Liver (tissue), 8 donors: ENCODE measurements at regions not wholly inside any gene's neighbourhood (a gene's known extent, or its start where the extent isn't known, plus 50 kb on each side); places are given as distances from the start of the nearest gene placed in this dataset.

ENCODE experiments used
- DNase-seq: peaks from one replicate; pipeline ENCODE4 v3.0.0-alpha.2; 2017; ENCODE audit warnings: low spot score
- H3K27ac ChIP-seq, 2 donors: one replicate each; pipeline ENCODE4 v1.7.0; 2013; ENCODE audit warnings: inconsistent platforms in 2 of 2, low read length in 2 of 2, control low read depth in 1 of 2, low read depth in 1 of 2, mild to moderate bottlenecking in 1 of 2
- H3K27me3 ChIP-seq, 4 donors: one replicate each; pipeline versions ENCODE4 v1.6.1 to v1.7.0; 2013; ENCODE audit warnings: low read length in 3 of 4, inconsistent platforms in 1 of 4, mild to moderate bottlenecking in 1 of 4, moderate library complexity in 1 of 4; ENCODE audit not compliant: control insufficient read depth in 4 of 4, insufficient read depth in 4 of 4
- H3K36me3 ChIP-seq, 4 donors: one replicate each; pipeline versions ENCODE4 v1.6.1 to v1.7.0; 2013; ENCODE audit warnings: low read length in 3 of 4, mild to moderate bottlenecking in 3 of 4, low read depth in 1 of 4, moderate library complexity in 1 of 4; ENCODE audit not compliant: control insufficient read depth in 4 of 4, insufficient read depth in 3 of 4
- H3K4me1 ChIP-seq, 4 donors: one replicate each; pipeline versions ENCODE4 v1.6.1 to v1.7.0; 2013; ENCODE audit warnings: low read length in 3 of 4, mild to moderate bottlenecking in 3 of 4, moderate library complexity in 1 of 4; ENCODE audit not compliant: control insufficient read depth in 4 of 4, insufficient read depth in 4 of 4
- H3K4me3 ChIP-seq, 3 donors: one replicate each; pipeline versions ENCODE4 v1.6.1 to v1.7.0; 2013; ENCODE audit warnings: low read length in 3 of 3, control low read depth in 1 of 3, low read depth in 1 of 3, mild to moderate bottlenecking in 1 of 3
- H3K9ac ChIP-seq, 2 donors: one replicate each; pipeline ENCODE4 v1.7.0; 2013; ENCODE audit warnings: low read length in 2 of 2, mild to moderate bottlenecking in 2 of 2, moderate library complexity in 2 of 2, control low read depth in 1 of 2, low read depth in 1 of 2
- H3K9me3 ChIP-seq, 4 donors: one replicate each; pipeline versions ENCODE4 v1.6.1 to v1.7.0; 2013; ENCODE audit warnings: low read length in 3 of 4; ENCODE audit not compliant: control insufficient read depth in 4 of 4
- FOXA1 ChIP-seq: IDR thresholded peaks from 2 replicates; pipeline ENCODE4 v1.6.1; 2016; ENCODE audit warnings: antibody characterized with exemption
- FOXA2 ChIP-seq: IDR thresholded peaks from 2 replicates; pipeline ENCODE4 v1.6.1; 2016; ENCODE audit warnings: antibody characterized with exemption
- GABPA ChIP-seq, 2 donors: IDR thresholded peaks in 1 of 2; conservative IDR thresholded peaks in 1 of 2; 2 replicates each; pipeline ENCODE4 v1.6.1; 2016; ENCODE audit warnings: antibody characterized with exemption in 2 of 2, mild to moderate bottlenecking in 1 of 2, moderate library complexity in 1 of 2
- HNF4A ChIP-seq, 2 donors: conservative IDR thresholded peaks; 2 replicates each; pipeline ENCODE4 v1.6.1; 2016; ENCODE audit warnings: antibody characterized with exemption in 2 of 2, mild to moderate bottlenecking in 2 of 2
- HNF4G ChIP-seq: IDR thresholded peaks from 2 replicates; pipeline ENCODE4 v1.6.1; 2016; ENCODE audit warnings: antibody characterized with exemption
- JUND ChIP-seq, 2 donors: IDR thresholded peaks; 2 replicates each; pipeline ENCODE4 v1.6.1; 2016; ENCODE audit warnings: antibody characterized with exemption in 2 of 2
- NR2F2 ChIP-seq: IDR thresholded peaks from 2 replicates; pipeline ENCODE4 v1.6.1; 2016; ENCODE audit warnings: antibody characterized with exemption
- RAD21 ChIP-seq, 2 donors: IDR thresholded peaks; 2 replicates each; pipeline ENCODE4 v1.6.1; 2016; ENCODE audit warnings: antibody characterized with exemption in 2 of 2, mild to moderate bottlenecking in 2 of 2
- RXRA ChIP-seq, 2 donors: IDR thresholded peaks; 2 replicates each; pipeline ENCODE4 v1.6.1; 2017 to 2018; ENCODE audit warnings: antibody characterized with exemption in 2 of 2, mild to moderate bottlenecking in 1 of 2
- SP1 ChIP-seq: IDR thresholded peaks from 2 replicates; pipeline ENCODE4 v1.6.1; 2018; ENCODE audit warnings: antibody characterized with exemption, mild to moderate bottlenecking
- TAF1 ChIP-seq: conservative IDR thresholded peaks from 2 replicates; pipeline ENCODE4 v1.6.1; 2016; ENCODE audit warnings: antibody characterized with exemption, mild to moderate bottlenecking
- YY1 ChIP-seq: IDR thresholded peaks from 2 replicates; pipeline ENCODE4 v1.6.1; 2016; ENCODE audit warnings: antibody characterized with exemption, mild to moderate bottlenecking
- WGBS: extraction: QIAGEN DNeasy Blood & Tissue Kit; methylation state at CpG from one replicate; pipeline ENCODE4 v1.1.7; 2013; 5-methylcytosine and 5-hydroxymethylcytosine counted together
- TF ChIP-seq, protein P1 (sequence below): fragments of 150-350 bp; IDR thresholded peaks from 2 replicates; pipeline ENCODE4 v1.5.1; 2017; ENCODE audit warnings: improper control_type of control experiment, low read depth, low read length; ENCODE audit not compliant: missing input control
- TF ChIP-seq, protein P2 (sequence below): IDR thresholded peaks from 2 replicates; pipeline ENCODE4 v1.6.1; 2016; ENCODE audit warnings: antibody characterized with exemption
- TF ChIP-seq, protein P3 (sequence below): IDR thresholded peaks from 2 replicates; pipeline ENCODE4 v1.6.1; 2016; ENCODE audit warnings: antibody characterized with exemption
- TF ChIP-seq, protein P4 (sequence below): IDR thresholded peaks from 2 replicates; pipeline ENCODE4 v1.6.1; 2016; ENCODE audit warnings: antibody characterized with exemption
- TF ChIP-seq, protein P5 (sequence below): IDR thresholded peaks from 2 replicates; pipeline ENCODE4 v1.6.1; 2016; ENCODE audit warnings: antibody characterized with exemption, mild to moderate bottlenecking
- donor health status: healthy.
- donor health status: healthy.
- donor health status: healthy.
- donor health status: healthy.
- donor health status: healthy.

DNA sequence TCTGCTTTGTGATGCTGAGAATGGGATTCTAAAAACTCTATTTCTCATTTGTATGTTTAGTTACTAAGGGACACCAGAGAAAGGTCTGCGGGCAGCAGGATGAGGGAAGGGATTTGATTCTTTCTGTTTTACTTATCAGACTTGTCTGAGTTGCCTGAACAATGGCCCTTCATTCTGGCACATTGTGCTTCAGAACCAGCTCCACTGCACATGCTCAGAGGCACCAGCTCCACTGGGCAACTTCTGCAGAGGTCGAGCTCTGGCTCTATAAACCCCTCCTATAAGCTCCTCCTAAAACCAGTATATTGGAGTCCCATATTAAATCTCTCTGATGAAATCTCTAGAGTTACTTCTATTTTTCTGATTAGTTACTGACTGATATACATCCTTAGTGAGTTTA, 453.2 kb upstream of the CDIN1 start:
- Histone ChIP-seq H3K36me3 (no peaks in the 10 kb centered on the region), H3K4me1 (no peaks in the 10 kb centered on the region), H3K27me3 (no peaks in the 10 kb centered on the region), H3K4me3 (no peak overlapping the region), H3K27ac (no peak overlapping the region), H3K9ac (no peak overlapping the region), H3K9me3 (no peaks in the 10 kb centered on the region)
- TF ChIP-seq JUND (IDR thresholded peaks at IDR 0.05): no peak
- TF ChIP-seq, protein P1, sequence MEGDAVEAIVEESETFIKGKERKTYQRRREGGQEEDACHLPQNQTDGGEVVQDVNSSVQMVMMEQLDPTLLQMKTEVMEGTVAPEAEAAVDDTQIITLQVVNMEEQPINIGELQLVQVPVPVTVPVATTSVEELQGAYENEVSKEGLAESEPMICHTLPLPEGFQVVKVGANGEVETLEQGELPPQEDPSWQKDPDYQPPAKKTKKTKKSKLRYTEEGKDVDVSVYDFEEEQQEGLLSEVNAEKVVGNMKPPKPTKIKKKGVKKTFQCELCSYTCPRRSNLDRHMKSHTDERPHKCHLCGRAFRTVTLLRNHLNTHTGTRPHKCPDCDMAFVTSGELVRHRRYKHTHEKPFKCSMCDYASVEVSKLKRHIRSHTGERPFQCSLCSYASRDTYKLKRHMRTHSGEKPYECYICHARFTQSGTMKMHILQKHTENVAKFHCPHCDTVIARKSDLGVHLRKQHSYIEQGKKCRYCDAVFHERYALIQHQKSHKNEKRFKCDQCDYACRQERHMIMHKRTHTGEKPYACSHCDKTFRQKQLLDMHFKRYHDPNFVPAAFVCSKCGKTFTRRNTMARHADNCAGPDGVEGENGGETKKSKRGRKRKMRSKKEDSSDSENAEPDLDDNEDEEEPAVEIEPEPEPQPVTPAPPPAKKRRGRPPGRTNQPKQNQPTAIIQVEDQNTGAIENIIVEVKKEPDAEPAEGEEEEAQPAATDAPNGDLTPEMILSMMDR: no peak
- TF ChIP-seq GABPA (IDR thresholded peaks at IDR 0.05 in 1 of 2, conservative IDR thresholded peaks at IDR 0.05 in 1 of 2): no peak
- 58% methylated on average over 2 of the region's 2 CpGs for WGBS
- no peak for DNase-seq

DNA sequence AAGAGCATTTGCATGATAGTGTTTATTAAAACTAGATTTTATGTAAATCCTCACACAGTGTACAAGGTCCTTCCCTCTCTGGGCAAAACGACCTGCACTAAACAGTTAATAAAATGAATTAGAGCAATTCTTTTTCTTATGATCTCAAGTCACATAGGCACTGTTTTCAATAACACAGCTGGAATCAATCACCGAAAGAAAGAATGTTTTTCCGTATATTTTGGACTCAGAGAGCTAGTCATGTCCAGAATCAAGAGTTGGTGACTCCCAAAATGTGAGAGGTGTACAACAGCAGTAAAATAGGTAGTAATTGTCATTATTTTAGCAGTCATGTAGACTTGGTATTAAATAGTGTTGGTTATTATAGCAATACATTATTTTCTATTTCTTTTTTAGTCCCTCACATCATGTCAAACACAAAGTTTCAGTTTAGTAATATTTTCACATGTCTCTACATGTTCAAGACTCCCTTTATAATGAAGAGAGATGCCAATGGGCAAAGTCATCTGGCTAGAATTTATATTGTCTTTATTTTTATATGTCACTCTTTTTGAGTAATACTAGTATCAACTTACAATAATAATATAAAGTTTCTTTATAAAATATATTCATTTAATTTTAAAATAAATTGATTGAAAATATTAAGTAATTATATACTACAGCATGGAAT, 448.6 kb upstream of the CDIN1 start:
- no peak overlapping the region for H3K27ac ChIP-seq
- H3K4me3 ChIP-seq: no peak overlapping the region
- H3K4me1 ChIP-seq: no peaks in the 10 kb centered on the region
- WGBS: 75% methylated on average over 3 of the region's 3 CpGs
- no peaks in the 10 kb centered on the region for H3K36me3 ChIP-seq
- no peaks in the 10 kb centered on the region for H3K9me3 ChIP-seq
- no peak for DNase-seq
- no peak overlapping the region for H3K9ac ChIP-seq
- no peaks in the 10 kb centered on the region for H3K27me3 ChIP-seq
- TF ChIP-seq, protein P1: no peak
- TF ChIP-seq, protein P2, sequence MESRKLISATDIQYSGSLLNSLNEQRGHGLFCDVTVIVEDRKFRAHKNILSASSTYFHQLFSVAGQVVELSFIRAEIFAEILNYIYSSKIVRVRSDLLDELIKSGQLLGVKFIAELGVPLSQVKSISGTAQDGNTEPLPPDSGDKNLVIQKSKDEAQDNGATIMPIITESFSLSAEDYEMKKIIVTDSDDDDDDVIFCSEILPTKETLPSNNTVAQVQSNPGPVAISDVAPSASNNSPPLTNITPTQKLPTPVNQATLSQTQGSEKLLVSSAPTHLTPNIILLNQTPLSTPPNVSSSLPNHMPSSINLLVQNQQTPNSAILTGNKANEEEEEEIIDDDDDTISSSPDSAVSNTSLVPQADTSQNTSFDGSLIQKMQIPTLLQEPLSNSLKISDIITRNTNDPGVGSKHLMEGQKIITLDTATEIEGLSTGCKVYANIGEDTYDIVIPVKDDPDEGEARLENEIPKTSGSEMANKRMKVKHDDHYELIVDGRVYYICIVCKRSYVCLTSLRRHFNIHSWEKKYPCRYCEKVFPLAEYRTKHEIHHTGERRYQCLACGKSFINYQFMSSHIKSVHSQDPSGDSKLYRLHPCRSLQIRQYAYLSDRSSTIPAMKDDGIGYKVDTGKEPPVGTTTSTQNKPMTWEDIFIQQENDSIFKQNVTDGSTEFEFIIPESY: no peak
- TF ChIP-seq, protein P3, sequence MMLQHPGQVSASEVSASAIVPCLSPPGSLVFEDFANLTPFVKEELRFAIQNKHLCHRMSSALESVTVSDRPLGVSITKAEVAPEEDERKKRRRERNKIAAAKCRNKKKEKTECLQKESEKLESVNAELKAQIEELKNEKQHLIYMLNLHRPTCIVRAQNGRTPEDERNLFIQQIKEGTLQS: no peak
- TF ChIP-seq FOXA1 (no peak), GABPA (IDR thresholded peaks at IDR 0.05 in 1 of 2, conservative IDR thresholded peaks at IDR 0.05 in 1 of 2) (no peak), HNF4G (no peak), TAF1 (no peak), FOXA2 (no peak), JUND (IDR thresholded peaks at IDR 0.05) (no peak), RAD21 (IDR thresholded peaks at IDR 0.05) (no peak), YY1 (no peak), RXRA (IDR thresholded peaks at IDR 0.05) (no peak), HNF4A (conservative IDR thresholded peaks at IDR 0.05) (no peak), SP1 (no peak), NR2F2 (no peak)
- TF ChIP-seq, protein P4, sequence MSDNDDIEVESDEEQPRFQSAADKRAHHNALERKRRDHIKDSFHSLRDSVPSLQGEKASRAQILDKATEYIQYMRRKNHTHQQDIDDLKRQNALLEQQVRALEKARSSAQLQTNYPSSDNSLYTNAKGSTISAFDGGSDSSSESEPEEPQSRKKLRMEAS: no peak
- TF ChIP-seq, protein P5, sequence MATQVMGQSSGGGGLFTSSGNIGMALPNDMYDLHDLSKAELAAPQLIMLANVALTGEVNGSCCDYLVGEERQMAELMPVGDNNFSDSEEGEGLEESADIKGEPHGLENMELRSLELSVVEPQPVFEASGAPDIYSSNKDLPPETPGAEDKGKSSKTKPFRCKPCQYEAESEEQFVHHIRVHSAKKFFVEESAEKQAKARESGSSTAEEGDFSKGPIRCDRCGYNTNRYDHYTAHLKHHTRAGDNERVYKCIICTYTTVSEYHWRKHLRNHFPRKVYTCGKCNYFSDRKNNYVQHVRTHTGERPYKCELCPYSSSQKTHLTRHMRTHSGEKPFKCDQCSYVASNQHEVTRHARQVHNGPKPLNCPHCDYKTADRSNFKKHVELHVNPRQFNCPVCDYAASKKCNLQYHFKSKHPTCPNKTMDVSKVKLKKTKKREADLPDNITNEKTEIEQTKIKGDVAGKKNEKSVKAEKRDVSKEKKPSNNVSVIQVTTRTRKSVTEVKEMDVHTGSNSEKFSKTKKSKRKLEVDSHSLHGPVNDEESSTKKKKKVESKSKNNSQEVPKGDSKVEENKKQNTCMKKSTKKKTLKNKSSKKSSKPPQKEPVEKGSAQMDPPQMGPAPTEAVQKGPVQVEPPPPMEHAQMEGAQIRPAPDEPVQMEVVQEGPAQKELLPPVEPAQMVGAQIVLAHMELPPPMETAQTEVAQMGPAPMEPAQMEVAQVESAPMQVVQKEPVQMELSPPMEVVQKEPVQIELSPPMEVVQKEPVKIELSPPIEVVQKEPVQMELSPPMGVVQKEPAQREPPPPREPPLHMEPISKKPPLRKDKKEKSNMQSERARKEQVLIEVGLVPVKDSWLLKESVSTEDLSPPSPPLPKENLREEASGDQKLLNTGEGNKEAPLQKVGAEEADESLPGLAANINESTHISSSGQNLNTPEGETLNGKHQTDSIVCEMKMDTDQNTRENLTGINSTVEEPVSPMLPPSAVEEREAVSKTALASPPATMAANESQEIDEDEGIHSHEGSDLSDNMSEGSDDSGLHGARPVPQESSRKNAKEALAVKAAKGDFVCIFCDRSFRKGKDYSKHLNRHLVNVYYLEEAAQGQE: no peak
